H1 (cell line): ENCODE measurements at regions not wholly inside any gene's neighbourhood (a gene's known extent, or its start where the extent isn't known, plus 50 kb on each side); places are given as distances from the start of the nearest gene placed in this dataset.

ENCODE experiments used
- NRF1 ChIP-seq: IDR thresholded peaks from 2 replicates; pipeline ENCODE4 v1.6.1; 2011; ENCODE audit warnings: mild to moderate bottlenecking, low read depth, low read length, improper control_type of control experiment

DNA sequence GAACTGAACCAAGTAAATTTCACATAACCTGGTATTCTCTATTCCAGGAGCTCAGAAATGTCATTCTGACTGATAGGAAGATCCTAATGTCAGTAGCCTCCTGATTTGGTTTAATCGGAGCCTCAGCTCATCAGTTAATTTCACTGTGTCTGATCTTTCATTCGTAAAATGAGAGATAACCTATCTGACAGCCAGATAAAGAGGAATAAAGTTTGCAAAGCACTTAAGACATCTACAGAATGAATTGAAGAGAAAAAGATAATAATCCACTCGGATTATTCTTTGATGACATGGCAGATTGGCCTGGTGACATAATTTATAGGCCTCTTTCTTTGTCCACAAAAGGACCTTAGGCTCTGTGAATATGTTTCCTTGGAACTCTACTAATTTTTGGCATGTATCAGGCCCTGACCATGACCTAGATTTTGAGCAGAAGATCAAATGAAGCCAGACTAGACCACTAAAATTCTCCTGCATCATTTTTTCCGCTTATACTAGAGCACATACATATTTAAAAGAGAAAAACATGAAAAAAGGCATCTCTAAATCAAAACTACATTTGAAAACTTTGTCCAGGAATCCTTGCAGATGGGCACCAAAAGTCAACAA is 312.4 kb downstream of the MTX2 start (continued):
- no peak for TF ChIP-seq NRF1
